NCI-H524 (cell line): ENCODE measurements at regions not wholly inside any gene's neighbourhood (a gene's known extent, or its start where the extent isn't known, plus 50 kb on each side); places are given as distances from the start of the nearest gene placed in this dataset.
A peak's percentile ranks its signal among the peaks of the same experiment; 100 is the strongest.

Experiments used
- DNase-seq, 2 experiments: peaks; one replicate each; lab custom pipeline; 2025; lab: John Stamatoyannopoulos, UW

DNA sequence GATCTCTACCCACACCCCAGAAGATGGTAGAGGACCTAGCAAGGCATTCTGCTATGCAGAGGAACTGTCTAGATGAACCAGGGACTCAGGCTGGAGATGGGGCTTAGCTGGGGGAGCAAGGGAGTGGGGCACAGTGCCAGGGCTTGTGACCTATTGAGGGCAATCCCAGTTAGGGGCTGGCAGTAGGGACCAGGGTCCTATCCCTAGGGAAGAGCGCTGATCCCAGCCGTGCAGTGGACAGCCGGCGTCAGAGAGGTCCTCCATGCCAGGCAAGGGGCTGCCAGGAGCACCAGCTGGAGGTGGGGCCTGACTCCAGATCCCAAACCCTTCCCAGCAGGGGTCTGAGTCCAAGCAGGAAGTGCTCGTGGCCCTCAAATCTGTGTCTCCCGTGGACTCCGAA lies 52.7 kb upstream of the NEURL1B start:
- no peak for DNase-seq

DNA sequence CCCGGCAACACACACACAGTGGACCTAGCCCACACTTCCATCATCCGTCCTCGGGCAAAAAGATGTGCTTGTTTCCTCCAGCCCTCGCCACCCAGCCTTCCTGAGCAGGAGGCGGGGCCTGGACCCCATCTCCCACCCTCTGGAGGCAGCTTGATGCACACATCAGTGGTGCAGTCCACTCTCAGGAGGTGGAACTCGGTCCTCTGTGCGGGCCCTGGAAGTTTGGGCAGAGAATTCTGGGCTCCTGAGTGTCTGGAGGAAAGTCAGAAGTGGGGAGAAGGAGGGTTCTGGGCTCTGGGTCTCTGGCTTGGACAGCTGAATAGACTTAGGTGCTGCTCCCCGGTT lies 54.0 kb upstream of the NEURL1B start:
- DNase-seq, result no peak

GRCh38 chr5:172586125-172587060 lies 54.7 kb upstream of the NEURL1B start:
- DNase-seq, result peak; percentile 83 to 93

DNA sequence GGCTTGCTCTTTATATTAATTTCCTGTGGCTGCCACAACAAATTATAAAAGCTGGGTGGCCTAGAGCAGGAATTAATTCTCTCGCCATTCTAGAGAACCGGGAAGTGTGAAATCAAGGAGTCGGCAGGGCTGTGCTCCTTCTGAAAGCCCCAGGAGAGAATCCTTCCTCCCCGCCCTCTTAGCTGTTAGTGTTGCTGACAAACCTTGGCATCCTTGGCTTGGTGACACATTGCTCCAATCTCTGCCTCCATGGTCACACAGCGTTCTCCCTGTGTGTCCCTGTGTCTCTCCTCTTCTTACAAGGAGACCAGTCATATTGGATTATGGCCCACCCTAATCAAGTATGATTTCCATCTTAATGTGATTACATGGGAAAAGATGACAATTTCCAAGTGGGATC lies 55.9 kb upstream of the NEURL1B start:
- no peak for DNase-seq

GRCh38 chr5:172584638-172585037 lies 56.4 kb upstream of the NEURL1B start:
- DNase-seq, result no peak

- DNase-seq, result no peak
Measured at GRCh38 chr5:172583931-172584511, 57.0 kb upstream of the NEURL1B start.

- no peak for DNase-seq
Measured at GRCh38 chr5:172582940-172583339, 58.1 kb upstream of the NEURL1B start.

GRCh38 chr5:172581315-172581714 lies 59.7 kb upstream of the NEURL1B start:
- peak in 1 of 2 experiments; percentile 43 for DNase-seq

DNA sequence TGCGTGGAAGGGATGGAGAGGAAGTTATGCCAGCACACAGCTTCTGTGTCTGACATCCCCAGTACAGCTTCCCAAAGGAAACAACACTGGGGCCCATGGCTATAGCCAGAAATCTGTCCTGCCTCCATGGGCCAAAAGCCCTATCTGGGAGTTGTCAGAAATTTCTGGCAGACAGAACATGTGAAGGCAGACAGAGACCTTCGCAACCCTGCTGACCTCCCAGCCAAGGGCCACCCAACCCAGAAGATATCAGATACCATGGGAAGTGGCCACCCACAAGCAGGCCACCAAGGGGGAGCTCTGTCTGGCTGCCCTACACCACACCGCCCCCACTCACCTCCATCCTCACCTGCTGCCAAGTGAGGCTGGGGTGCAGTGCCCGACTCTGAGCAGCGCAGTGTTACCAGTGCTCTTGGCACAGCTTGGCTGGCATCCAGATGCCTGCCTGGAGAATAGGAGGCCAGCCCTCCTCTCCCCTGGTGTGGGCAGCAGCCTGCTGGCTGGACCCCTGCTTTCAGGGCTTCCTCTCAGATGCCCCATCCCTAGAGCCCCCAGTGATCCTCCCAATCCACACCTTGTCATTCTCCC lies 61.6 kb upstream of the NEURL1B start:
- DNase-seq, result no peak

DNA sequence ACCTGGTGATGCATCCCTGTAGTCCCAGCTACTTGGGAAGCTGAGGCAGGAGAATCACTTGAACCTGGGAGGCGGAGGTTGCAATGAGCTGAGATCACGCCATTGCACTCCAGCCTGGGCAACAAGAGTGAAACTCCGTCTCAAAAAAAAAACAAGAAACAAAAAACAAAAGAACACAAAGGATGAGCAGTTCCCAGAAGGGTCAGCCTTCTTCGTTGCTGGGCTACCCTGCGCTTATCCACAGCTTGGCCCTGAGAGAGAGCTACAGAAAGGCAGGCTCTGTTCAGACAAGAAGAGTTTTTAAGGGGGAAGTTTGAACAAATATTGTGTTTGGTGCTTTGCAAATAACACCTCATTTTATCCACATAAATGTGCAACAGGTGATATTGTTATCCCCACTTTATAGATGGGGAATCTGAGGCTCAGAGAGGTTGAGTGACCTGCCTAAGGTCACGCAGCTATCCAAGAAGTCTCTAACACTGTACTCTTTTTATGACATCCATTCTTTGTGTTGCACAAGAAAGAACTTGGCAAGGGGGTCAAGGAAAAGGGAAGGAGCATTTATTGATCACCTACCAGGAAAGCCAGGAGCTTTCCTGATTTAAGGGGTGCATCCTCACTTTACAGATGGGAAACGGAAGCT lies 63.7 kb upstream of the NEURL1B start:
- DNase-seq, result no peak

- DNase-seq, result no peak
Measured at GRCh38 chr5:172575816-172576545, 65.1 kb upstream of the NEURL1B start.

DNA sequence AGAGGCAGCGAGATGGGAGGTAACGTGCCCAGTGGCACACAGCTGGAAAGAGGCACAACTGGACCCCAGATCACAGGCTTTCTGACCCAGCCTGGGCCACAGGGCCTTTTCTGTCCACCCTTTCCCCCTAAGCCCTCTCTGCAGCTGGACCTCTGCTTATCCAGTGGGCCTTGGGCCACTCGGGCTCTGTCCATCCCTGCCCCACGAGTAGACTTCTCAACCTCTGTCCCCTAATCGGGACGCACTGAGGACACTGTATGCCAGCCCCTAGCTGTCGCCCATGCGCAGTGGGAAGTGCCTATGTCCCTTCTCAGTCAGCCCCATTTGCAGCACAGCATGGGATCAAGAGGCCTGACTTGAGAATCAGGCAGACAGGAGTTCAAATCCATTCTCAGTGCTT lies 65.6 kb upstream of the NEURL1B start:
- no peak for DNase-seq

DNA sequence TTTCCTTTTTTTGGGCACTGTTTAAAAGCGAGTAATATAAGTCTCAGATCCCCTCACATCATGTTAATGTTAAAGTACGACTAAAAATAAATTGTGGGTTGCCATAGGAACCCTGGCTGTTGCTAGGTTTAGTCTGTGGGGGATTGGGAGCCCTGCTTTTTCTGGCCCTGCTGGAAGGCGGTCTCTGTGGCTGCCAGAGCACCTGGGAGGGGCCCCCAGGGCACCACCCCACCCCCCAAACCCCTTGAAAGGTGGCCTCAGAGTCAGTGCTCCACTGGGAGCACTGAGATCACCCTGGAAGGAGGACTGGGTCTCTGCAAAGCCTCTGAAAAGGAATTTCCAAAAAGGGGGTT lies 66.2 kb upstream of the NEURL1B start:
- no peak for DNase-seq

DNA sequence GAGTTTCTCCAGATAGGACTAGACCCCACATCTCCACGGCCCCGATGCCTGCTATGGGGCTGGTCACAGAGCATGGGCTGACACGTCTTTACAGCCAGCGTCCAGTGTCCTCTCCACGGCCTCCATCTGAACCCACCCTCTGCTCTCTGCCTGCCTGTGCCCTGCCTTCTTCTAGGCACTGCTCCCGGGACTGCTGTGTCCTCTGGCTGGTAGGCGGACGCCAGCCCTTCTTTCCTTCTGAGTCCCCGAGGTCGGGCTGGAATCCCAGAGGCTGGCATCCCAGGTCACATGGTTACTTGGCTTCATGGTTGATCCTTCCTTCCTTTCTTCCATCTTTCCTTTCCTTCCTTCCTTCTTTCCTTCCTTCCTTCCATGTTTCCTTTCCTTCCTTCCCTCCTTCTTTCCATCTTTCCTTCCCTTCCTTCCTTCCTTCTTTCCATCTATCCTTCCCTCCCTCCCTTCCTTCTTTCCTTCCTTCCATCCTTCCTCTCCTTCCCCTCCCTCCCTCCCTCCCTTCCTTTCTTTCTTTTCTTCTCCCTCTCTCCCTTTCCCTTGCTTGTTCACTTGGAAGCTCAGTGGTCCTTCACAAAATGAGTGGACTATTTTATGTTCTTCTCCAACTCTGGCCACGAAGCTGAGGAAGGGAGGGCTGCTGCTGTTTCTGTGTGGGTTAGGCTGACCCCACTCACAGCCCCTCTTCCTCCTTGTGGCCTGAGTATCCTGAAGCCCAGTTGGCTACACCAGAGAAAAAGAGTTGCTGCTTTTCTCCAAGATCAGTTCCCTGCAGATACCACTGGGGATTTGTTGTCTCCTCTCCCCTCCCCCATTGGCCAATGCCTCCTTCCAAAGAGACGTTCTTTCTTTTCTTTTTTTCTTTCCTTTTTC lies 66.8 kb upstream of the NEURL1B start:
- no peak for DNase-seq

- peak in 1 of 2 experiments; percentile 16 for DNase-seq
Measured at GRCh38 chr5:172573120-172573882, 67.8 kb upstream of the NEURL1B start.

DNA sequence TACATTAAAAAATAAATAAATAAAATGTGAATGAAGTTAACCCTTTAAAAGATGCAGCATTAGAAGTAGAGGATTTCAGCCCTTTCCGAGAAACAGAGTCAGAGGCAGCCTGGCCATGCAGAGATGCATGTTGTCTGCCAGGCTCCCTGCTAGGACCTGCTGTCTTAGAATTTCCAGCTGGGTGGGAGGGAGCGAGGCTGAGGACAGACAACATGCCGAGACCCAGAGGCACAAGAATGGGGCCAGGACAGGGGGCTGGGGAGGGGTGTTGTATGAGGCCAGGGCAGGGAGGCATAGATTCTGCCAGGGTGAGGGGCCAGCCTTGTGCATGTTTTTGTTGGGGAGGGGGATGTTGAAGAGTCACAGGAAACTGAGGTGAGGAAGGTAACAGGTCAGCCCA lies 68.6 kb upstream of the NEURL1B start:
- no peak for DNase-seq

DNA sequence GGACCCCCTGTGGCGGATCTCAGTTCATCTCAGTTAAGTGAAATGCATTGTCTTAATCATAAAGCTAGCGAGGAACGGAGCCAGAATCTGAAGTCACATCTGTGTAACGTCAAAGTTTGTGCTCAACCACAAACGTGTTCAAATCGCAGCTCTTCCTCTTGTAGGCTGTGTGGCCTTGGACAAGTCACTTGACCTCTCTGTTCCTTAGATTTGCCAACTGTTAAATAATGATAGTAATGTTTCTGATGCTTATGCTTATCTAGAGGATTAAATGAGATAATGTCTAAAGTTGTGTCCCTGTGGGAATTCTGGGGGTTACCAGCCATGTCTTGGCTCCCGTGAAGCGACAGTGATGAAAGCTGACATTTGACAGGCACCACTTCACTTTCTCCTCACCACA lies 69.2 kb upstream of the NEURL1B start:
- DNase-seq, result no peak

- DNase-seq, result no peak
Measured at GRCh38 chr5:172571413-172571812, 69.7 kb upstream of the NEURL1B start.

GRCh38 chr5:172570594-172571334 lies 70.3 kb upstream of the NEURL1B start:
- no peak for DNase-seq
